ENCODE measurements at regions not wholly inside any gene's neighbourhood (a gene's known extent, or its start where the extent isn't known, plus 50 kb on each side); places are given as distances from the start of the nearest gene placed in this dataset.

GRCh38 chr21:29418813-29419212, 120.1 kb downstream of the BACH1 start (continued):
- TF ChIP-seq ATF2 (IDR thresholded peaks at IDR 0.05; ENCODE audit: low read length) (no peak), CBX8 (IDR thresholded peaks at IDR 0.05; ENCODE audit: borderline replicate concordance, low read depth, low read length) (no peak), TBP (IDR thresholded peaks at IDR 0.05; ENCODE audit: low read depth, low read length) (no peak)

All from H1 (cell line).